HEK293T (cell line): ENCODE measurements at regions not wholly inside any gene's neighbourhood (a gene's known extent, or its start where the extent isn't known, plus 50 kb on each side); places are given as distances from the start of the nearest gene placed in this dataset.
"Not testable (repeated sequence)": the region's sequence is repeated elsewhere in the genome, so short reads cannot be mapped to it uniquely, and the experiment has no call there.

Source experiments
- CTCF ChIA-PET: fragments of 350-600 bp; formaldehyde crosslinking; extraction: SDS; loops from one replicate; lab custom pipeline; 2021; ENCODE audit warnings: antibody characterized with exemption, inconsistent platforms; lab: Yijun Ruan, JAX
- POLR2A ChIA-PET: fragments of 350-600 bp; formaldehyde crosslinking; extraction: SDS; loops from one replicate; lab custom pipeline; 2020; ENCODE audit warnings: antibody characterized with exemption, inconsistent platforms; lab: Yijun Ruan, JAX
- DNase-seq: peaks from one replicate; pipeline ENCODE4 v3.0.0; 2012; ENCODE audit warnings: mixed read lengths; ENCODE audit errors: extremely low spot score
- ARNT ChIP-seq: fragments of 450-650 bp; IDR thresholded peaks from 2 replicates; pipeline ENCODE4 v1.6.1; 2017; ENCODE audit warnings: mild to moderate bottlenecking
- BHLHE40 ChIP-seq: fragments of 450-650 bp; IDR thresholded peaks from 2 replicates; pipeline ENCODE4 v1.6.1; 2016; ENCODE audit warnings: mild to moderate bottlenecking, moderate library complexity, borderline replicate concordance
- CTBP1 ChIP-seq: fragments of 450-650 bp; IDR thresholded peaks from 2 replicates; pipeline ENCODE4 v1.6.1; 2016; ENCODE audit warnings: borderline replicate concordance
- ELF4 ChIP-seq: fragments of 450-650 bp; IDR thresholded peaks from 2 replicates; pipeline ENCODE4 v1.6.1; 2017; ENCODE audit warnings: antibody characterized with exemption
- FOXA1 ChIP-seq: fragments of 450-650 bp; IDR thresholded peaks from 2 replicates; pipeline ENCODE4 v1.6.1; 2016; ENCODE audit warnings: mild to moderate bottlenecking
- FOXK2 ChIP-seq: fragments of 450-650 bp; IDR thresholded peaks from 2 replicates; pipeline ENCODE4 v1.6.1; 2016; ENCODE audit warnings: mild to moderate bottlenecking
- FOXM1 ChIP-seq: fragments of 450-650 bp; IDR thresholded peaks from 2 replicates; pipeline ENCODE4 v1.6.1; 2017; ENCODE audit warnings: mild to moderate bottlenecking, borderline replicate concordance
- HDGF ChIP-seq: fragments of 450-650 bp; IDR thresholded peaks from 2 replicates; pipeline ENCODE4 v1.6.1; 2017; ENCODE audit warnings: antibody characterized with exemption, borderline replicate concordance
- L3MBTL2 ChIP-seq: fragments of 450-650 bp; conservative IDR thresholded peaks from 2 replicates; pipeline ENCODE4 v1.6.1; 2016; ENCODE audit warnings: mild to moderate bottlenecking
- LEF1 ChIP-seq: fragments of 450-650 bp; IDR thresholded peaks from 2 replicates; pipeline ENCODE4 v1.6.1; 2017; ENCODE audit warnings: mild to moderate bottlenecking, borderline replicate concordance
- NFRKB ChIP-seq: fragments of 450-650 bp; IDR thresholded peaks from 2 replicates; pipeline ENCODE4 v1.6.1; 2016; ENCODE audit warnings: mild to moderate bottlenecking, moderate library complexity
- PKNOX1 ChIP-seq: fragments of 450-650 bp; IDR thresholded peaks from 2 replicates; pipeline ENCODE4 v1.6.1; 2016
- SP1 ChIP-seq: fragments of 450-650 bp; IDR thresholded peaks from 2 replicates; pipeline ENCODE4 v1.6.1; 2017
- SUZ12 ChIP-seq: fragments of 450-650 bp; IDR thresholded peaks from 2 replicates; pipeline ENCODE4 v1.6.1; 2016; ENCODE audit warnings: mild to moderate bottlenecking
- TARDBP ChIP-seq: fragments of 450-650 bp; IDR thresholded peaks from 2 replicates; pipeline ENCODE4 v1.6.1; 2016
- ZNF384 ChIP-seq: fragments of 450-650 bp; IDR thresholded peaks from 2 replicates; pipeline ENCODE4 v1.6.1; 2016

GRCh38 chr12:73125148-73125547 lies 853.0 kb downstream of the TRHDE start:
- no peak for DNase-seq
- CTCF ChIA-PET: no interaction called here
- no peak for TF ChIP-seq ARNT
- no peak for TF ChIP-seq L3MBTL2
- no peak for TF ChIP-seq CTBP1
- no peak for TF ChIP-seq FOXM1
- TF ChIP-seq HDGF: no peak
- TF ChIP-seq PKNOX1: no peak
- TF ChIP-seq ELF4: no peak
- TF ChIP-seq ZNF384: no peak
- no peak for TF ChIP-seq SUZ12
- POLR2A ChIA-PET: no interaction called here

- CTCF ChIA-PET: no interaction called here
- TF ChIP-seq ZNF384 (no peak), HDGF (no peak), BHLHE40 (no peak), L3MBTL2 (no peak), TARDBP (no peak), SP1 (no peak), ARNT (no peak), ELF4 (no peak), PKNOX1 (no peak), LEF1 (no peak), NFRKB (no peak), FOXA1 (no peak), CTBP1 (no peak), SUZ12 (no peak), FOXK2 (no peak), FOXM1 (no peak)
- POLR2A ChIA-PET: no interaction called here
- no peak for DNase-seq
Measured at GRCh38 chr12:73136386-73136785, 864.2 kb downstream of the TRHDE start.

- DNase-seq, CTCF ChIA-PET, POLR2A ChIA-PET: not testable (repeated sequence)
Measured at GRCh38 chr12:73139642-73140041, 867.5 kb downstream of the TRHDE start.

- TF ChIP-seq ZNF384 (no peak), NFRKB (no peak), L3MBTL2 (no peak), ARNT (no peak), FOXA1 (no peak), FOXM1 (no peak)
- CTCF ChIA-PET: no interaction called here
- DNase-seq: no peak
- POLR2A ChIA-PET: no interaction called here
Measured at GRCh38 chr12:73158341-73158740, 886.2 kb downstream of the TRHDE start.

- no peak for TF ChIP-seq BHLHE40
- DNase-seq: no peak
- ChIA-PET CTCF (no interaction called here), POLR2A (no interaction called here)
Measured at GRCh38 chr12:73159954-73160353, 887.8 kb downstream of the TRHDE start.

- POLR2A ChIA-PET: no interaction called here
- DNase-seq: no peak
- TF ChIP-seq L3MBTL2 (no peak), ZNF384 (no peak)
- CTCF ChIA-PET: no interaction called here
Measured at GRCh38 chr12:73161970-73162369, 889.8 kb downstream of the TRHDE start.

GRCh38 chr12:73180734-73181133 lies 908.6 kb downstream of the TRHDE start:
- DNase-seq: no peak
- POLR2A ChIA-PET: no interaction called here
- CTCF ChIA-PET: no interaction called here
- TF ChIP-seq L3MBTL2 (no peak), BHLHE40 (no peak), ELF4 (no peak), ZNF384 (no peak), LEF1 (no peak), FOXM1 (no peak), FOXA1 (no peak), HDGF (no peak), FOXK2 (no peak), CTBP1 (no peak), ARNT (no peak), SP1 (no peak), PKNOX1 (no peak), TARDBP (no peak), SUZ12 (no peak), NFRKB (no peak)
